Thoracic aorta (tissue), 2 donors: ENCODE measurements at regions not wholly inside any gene's neighbourhood (a gene's known extent, or its start where the extent isn't known, plus 50 kb on each side); places are given as distances from the start of the nearest gene placed in this dataset.

ENCODE experiments used
- ATAC-seq: fragments of 150-250 bp; one replicate; pipeline ENCODE4 v1.8.0; 2017; ENCODE audit warnings: low read depth; ENCODE audit not compliant: insufficient number of reproducible peaks, low FRiP score
- DNase-seq: peaks from one replicate; pipeline ENCODE4 v3.0.0-alpha.2; 2020; ENCODE audit warnings: low spot score
- H3K27ac ChIP-seq, 2 donors: fragments of 200-600 bp; sonication (generic); 1 replicate in 1 of 2; 2 replicates in 1 of 2; pipeline ENCODE4 v1.5.1; 2016; ENCODE audit warnings: mild to moderate bottlenecking in 2 of 2, moderate library complexity in 2 of 2
- H3K27me3 ChIP-seq: fragments of 200-600 bp; sonication (generic); replicated peaks from 2 replicates; pipeline ENCODE4 v1.6.0; 2016; ENCODE audit warnings: mild to moderate bottlenecking; ENCODE audit not compliant: insufficient read depth
- H3K36me3 ChIP-seq: fragments of 200-600 bp; sonication (generic); one replicate; pipeline ENCODE4 v1.5.1; 2016
- H3K4me1 ChIP-seq, 2 donors: fragments of 200-600 bp; sonication (generic); 1 replicate in 1 of 2; 2 replicates in 1 of 2; pipeline versions ENCODE4 v1.5.1 to v1.6.0; 2016; ENCODE audit warnings: low read depth in 2 of 2, mild to moderate bottlenecking in 1 of 2; ENCODE audit not compliant: control insufficient read depth in 1 of 2
- H3K4me3 ChIP-seq: fragments of 200-600 bp; sonication (generic); 2 replicates; pipeline ENCODE4 v1.5.1; 2016; ENCODE audit warnings: mild to moderate bottlenecking
- H3K9me3 ChIP-seq: fragments of 200-600 bp; sonication (generic); 2 replicates; pipeline ENCODE4 v1.5.1; 2016
- TF ChIP-seq, protein P1 (sequence below): fragments of 200-600 bp; sonication (generic); IDR thresholded peaks from one replicate; pipeline ENCODE4 v1.5.1; 2019; ENCODE audit warnings: antibody characterized with exemption

- H3K27ac ChIP-seq: no peak overlapping the region
- ATAC-seq: no peak
- H3K36me3 ChIP-seq: no peaks in the 10 kb centered on the region
- H3K27me3 ChIP-seq: no peaks in the 10 kb centered on the region
- no peaks in the 10 kb centered on the region for H3K9me3 ChIP-seq
- no peak for DNase-seq
- TF ChIP-seq, protein P1, sequence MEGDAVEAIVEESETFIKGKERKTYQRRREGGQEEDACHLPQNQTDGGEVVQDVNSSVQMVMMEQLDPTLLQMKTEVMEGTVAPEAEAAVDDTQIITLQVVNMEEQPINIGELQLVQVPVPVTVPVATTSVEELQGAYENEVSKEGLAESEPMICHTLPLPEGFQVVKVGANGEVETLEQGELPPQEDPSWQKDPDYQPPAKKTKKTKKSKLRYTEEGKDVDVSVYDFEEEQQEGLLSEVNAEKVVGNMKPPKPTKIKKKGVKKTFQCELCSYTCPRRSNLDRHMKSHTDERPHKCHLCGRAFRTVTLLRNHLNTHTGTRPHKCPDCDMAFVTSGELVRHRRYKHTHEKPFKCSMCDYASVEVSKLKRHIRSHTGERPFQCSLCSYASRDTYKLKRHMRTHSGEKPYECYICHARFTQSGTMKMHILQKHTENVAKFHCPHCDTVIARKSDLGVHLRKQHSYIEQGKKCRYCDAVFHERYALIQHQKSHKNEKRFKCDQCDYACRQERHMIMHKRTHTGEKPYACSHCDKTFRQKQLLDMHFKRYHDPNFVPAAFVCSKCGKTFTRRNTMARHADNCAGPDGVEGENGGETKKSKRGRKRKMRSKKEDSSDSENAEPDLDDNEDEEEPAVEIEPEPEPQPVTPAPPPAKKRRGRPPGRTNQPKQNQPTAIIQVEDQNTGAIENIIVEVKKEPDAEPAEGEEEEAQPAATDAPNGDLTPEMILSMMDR: no peak
- H3K4me1 ChIP-seq: no peaks in the 10 kb centered on the region
- H3K4me3 ChIP-seq: no peak overlapping the region
These were observed 54.4 kb upstream of the SLC6A11 start for GRCh38 chr3:10761583-10761982.

- Histone ChIP-seq H3K4me1 (no peaks in the 10 kb centered on the region), H3K36me3 (no peaks in the 10 kb centered on the region), H3K27ac (no peak overlapping the region), H3K9me3 (no peaks in the 10 kb centered on the region), H3K27me3 (no peaks in the 10 kb centered on the region), H3K4me3 (no peak overlapping the region)
- DNase-seq: no peak
- no peak for ATAC-seq
- TF ChIP-seq, protein P1: no peak
These were observed 53.9 kb upstream of the SLC6A11 start for GRCh38 chr3:10762116-10762515.

- no peak for ATAC-seq
- H3K27me3 ChIP-seq: no peaks in the 10 kb centered on the region
- H3K4me3 ChIP-seq: no peak overlapping the region
- no peaks in the 10 kb centered on the region for H3K4me1 ChIP-seq
- H3K9me3 ChIP-seq: no peaks in the 10 kb centered on the region
- H3K27ac ChIP-seq: no peak overlapping the region
- H3K36me3 ChIP-seq: no peaks in the 10 kb centered on the region
- DNase-seq: no peak
- TF ChIP-seq, protein P1: no peak
These were observed 53.3 kb upstream of the SLC6A11 start for GRCh38 chr3:10762611-10763247.

GRCh38 chr3:10763248-10763620 lies 52.8 kb upstream of the SLC6A11 start:
- DNase-seq: no peak
- Histone ChIP-seq H3K4me3 (no peak overlapping the region), H3K36me3 (no peaks in the 10 kb centered on the region), H3K27me3 (no peaks in the 10 kb centered on the region), H3K27ac (no peak overlapping the region), H3K4me1 (no peaks in the 10 kb centered on the region), H3K9me3 (no peaks in the 10 kb centered on the region)
- no peak for ATAC-seq
- TF ChIP-seq, protein P1: no peak

DNA sequence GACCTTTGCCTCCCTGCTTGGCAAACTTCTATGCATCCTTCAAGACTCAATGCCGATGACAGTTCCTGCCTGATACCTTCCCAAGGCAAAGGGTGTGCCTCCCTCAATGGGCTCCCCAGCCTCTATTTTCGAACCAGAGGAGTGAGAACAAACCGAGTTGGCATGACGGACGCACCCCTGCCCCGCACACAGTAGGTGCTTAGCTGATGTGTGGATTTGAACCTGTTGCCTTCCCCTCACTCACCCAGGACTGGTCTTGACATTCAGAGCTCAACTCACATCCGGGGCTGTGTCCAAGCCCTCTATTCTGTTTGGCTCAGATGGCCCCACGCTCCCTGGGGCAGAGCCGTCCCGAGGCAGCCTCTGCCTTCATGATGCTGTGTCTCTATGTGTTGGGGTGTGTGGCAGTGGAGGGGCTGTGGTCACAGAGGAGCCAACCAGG lies 52.2 kb upstream of the SLC6A11 start:
- DNase-seq: no peak
- Histone ChIP-seq H3K27me3 (no peaks in the 10 kb centered on the region), H3K4me3 (no peak overlapping the region), H3K9me3 (no peaks in the 10 kb centered on the region), H3K36me3 (no peaks in the 10 kb centered on the region), H3K27ac (no peak overlapping the region), H3K4me1 (no peaks in the 10 kb centered on the region)
- TF ChIP-seq, protein P1: no peak
- ATAC-seq: no peak
